OCI-LY7 (cell line): ENCODE measurements at regions not wholly inside any gene's neighbourhood (a gene's known extent, or its start where the extent isn't known, plus 50 kb on each side); places are given as distances from the start of the nearest gene placed in this dataset.

Source experiments
- EZH2phosphoT487 ChIP-seq: fragments of 200-600 bp; sonication (generic); IDR thresholded peaks from 2 replicates; pipeline ENCODE4 v1.6.1; 2018; ENCODE audit warnings: low read depth, borderline replicate concordance, mild to moderate bottlenecking, mixed run types, antibody characterized with exemption, low read length, moderate library complexity, mixed read lengths
- TF ChIP-seq, protein P1 (sequence below): fragments of 200-600 bp; sonication (generic); conservative IDR thresholded peaks from 2 replicates; pipeline ENCODE4 v1.5.1; 2014; ENCODE audit warnings: mild to moderate bottlenecking, antibody characterized with exemption, low read length, moderate library complexity, mixed read lengths

DNA sequence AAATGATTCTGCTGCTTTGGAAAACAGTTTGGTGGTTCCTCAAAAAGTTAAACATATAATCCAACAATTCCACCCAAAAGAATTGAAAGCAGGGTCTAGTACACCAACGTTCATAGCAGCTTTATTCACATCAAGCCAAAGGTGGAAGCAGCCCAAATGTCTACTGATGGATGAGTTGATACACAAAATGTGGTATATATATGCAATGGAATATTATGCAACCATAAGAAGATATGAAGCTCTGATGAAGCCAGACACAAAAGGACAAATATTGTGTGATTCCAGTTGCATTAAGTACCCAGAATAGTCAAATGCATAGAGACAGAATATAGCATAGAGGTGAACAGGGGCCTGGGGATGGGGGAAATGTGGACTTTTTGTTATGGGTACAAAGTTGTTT is 269.3 kb downstream of the METTL4 start:
- TF ChIP-seq, protein P1, sequence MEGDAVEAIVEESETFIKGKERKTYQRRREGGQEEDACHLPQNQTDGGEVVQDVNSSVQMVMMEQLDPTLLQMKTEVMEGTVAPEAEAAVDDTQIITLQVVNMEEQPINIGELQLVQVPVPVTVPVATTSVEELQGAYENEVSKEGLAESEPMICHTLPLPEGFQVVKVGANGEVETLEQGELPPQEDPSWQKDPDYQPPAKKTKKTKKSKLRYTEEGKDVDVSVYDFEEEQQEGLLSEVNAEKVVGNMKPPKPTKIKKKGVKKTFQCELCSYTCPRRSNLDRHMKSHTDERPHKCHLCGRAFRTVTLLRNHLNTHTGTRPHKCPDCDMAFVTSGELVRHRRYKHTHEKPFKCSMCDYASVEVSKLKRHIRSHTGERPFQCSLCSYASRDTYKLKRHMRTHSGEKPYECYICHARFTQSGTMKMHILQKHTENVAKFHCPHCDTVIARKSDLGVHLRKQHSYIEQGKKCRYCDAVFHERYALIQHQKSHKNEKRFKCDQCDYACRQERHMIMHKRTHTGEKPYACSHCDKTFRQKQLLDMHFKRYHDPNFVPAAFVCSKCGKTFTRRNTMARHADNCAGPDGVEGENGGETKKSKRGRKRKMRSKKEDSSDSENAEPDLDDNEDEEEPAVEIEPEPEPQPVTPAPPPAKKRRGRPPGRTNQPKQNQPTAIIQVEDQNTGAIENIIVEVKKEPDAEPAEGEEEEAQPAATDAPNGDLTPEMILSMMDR, result no peak
- TF ChIP-seq EZH2phosphoT487, result no peak
